Stimulated activated CD8-positive, alpha-beta memory T cell treated with anti-CD3 and anti-CD28 coated beads, Interleukin-4, amount 100 ng/mL, for 48 hours (primary cell): ENCODE measurements at regions not wholly inside any gene's neighbourhood (a gene's known extent, or its start where the extent isn't known, plus 50 kb on each side); places are given as distances from the start of the nearest gene placed in this dataset.
"Not testable (repeated sequence)": the region's sequence is repeated elsewhere in the genome, so short reads cannot be mapped to it uniquely, and the experiment has no call there.

ENCODE experiments used
- DNase-seq: peaks from one replicate; pipeline ENCODE4 v3.0.0-alpha.2; 2020

DNA sequence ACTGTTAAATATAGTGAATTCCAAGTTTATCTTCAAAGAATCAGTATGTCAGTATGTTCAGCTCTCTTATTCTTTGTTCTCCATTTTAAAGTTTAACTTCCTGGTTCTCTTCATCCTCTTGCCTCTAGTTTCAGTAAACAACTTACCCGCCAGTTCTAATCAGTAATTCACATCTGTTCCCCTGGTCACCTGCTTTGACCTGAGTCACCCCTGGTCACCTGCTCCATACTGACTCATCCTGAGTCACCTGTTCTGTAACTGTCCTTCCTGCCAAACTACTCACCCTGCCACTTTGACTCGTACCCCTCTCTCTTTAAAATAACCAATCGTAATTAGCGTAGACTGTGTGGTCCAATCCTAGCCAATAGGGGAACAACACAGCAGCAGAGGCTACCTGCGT is 992.7 kb upstream of the HS3ST1 start:
- no peak for DNase-seq

DNA sequence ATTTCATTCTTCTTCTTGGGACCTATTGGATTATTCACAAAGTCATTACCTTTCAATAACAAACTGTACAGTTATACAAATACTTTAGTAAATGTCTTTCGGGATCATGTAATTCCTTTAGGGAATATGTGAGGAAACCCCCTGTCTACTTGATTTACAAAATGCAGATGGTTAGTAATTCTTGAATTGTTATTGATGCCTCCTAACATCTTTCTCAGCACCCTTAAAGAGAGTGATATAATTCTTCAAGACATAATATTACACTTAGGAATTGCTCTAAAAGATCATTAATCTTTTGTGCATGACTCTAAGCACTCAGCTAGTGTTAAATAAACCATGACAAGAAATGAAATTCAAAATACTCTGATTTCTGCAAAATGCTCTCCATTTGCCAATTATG is 988.1 kb upstream of the HS3ST1 start:
- no peak for DNase-seq

DNA sequence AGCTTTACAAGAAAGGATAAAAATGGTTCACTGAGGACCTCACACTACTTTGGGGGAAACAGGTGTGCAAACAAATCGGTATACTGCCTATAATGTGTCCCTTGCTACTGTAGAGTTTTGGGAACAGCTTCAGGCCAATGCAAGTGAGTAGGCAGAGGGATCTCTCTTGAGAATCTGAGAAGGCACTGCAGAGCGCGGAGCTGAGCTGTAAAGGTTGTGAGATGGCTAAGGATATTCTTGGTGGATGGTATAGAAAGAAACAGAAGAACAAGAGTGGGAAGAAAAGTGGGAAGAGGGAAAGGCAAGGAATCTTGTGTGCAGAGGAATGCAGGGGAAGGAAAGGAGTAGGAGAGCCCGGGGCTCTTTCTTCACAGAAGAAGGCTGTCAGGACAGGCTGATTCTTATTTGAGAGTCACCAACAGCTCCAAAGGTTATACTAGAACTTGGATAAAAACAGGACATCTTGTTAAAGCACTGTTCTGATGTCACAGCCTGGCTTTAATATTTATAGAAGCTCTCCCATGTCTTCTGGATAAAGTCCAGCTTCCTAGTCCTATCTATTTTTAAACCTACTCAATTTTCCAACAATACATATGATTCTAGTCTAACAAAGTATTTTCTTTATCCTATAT is 985.6 kb upstream of the HS3ST1 start:
- DNase-seq = no peak

DNA sequence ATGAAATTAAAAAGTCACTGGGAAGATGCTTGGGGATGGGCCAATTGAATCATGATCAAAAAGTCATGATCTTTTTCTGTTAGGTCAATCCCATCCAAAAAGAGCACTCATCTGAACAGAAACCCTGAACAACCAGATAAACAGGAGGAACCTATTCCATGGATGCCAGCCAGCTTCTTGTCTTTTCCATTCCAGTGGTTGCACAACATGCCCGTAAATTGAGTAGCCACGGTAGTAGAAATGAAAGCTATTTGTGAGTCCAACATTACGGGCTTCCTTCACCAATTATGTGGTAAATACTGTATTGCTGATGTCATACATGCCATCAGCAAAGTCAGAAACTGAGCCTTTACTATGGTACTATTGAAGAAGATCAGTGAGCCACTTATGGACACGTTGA is 982.4 kb upstream of the HS3ST1 start:
- DNase-seq = no peak

DNA sequence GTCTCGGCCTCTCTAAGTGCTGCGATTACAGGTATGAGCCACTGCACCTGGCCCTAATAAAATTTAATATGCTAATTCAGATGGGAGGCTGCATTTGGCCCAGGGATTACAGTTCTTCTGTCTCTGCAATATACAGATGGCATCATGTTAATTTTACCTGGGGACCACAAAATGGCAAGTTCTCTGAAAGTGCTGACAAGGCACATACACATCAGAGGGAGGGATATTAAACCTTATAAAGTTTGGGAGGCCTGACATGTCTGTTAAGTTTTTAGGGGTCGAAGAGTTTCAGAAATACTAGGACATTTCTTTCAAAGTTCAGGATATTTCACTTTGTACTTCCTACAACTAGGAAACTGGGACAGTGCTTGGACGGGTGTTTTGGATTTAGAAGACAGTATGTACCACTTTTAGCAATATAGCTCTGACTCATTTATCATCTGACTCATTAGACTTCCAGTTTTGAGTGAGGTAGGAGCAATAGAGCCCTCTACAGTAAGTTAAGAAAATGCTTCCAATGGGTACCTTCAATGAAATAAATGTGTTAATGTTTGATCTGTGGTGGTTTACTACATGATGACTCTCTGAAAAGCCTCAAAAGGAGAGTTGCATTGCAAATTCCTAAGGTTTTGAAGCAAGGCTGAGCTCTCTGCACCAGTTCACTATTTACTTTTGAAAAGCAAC is 981.0 kb upstream of the HS3ST1 start:
- DNase-seq = no peak

DNA sequence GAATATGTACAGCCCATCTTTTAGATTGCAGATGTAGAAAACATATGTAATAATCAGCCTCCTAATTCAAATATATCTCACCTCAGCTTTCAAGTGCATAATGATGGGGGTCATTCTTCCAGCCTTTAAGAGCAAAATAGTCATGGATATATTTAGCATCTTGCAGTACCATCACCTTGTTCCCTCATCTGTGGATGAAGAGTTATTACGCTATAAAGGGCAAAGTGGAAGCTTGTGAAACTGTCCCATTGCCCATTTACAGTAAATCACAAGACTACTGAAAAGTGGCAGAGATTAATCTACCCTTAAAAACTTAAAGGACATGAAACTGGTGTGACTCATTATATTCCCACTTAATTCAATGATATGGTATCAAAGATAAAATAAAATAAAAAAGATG is 979.7 kb upstream of the HS3ST1 start:
- DNase-seq = no peak

DNA sequence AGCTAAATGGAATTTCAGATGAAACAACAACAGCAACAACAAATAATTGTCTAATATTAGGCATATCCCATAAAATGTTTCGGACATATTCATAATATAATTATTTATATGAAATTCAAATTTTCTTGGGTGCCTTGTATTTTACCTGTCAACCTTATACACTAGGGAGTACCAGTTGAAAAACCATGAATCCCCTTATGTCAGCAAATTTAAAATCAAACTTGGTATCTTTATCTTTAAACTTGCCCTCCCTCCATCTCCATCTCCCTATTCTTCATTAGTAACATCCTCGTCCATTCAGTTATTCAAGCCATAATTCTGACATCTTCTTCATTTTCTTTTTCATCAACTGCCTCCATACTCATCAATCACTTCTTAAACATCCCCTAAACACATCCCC is 974.5 kb upstream of the HS3ST1 start:
- no peak for DNase-seq

DNA sequence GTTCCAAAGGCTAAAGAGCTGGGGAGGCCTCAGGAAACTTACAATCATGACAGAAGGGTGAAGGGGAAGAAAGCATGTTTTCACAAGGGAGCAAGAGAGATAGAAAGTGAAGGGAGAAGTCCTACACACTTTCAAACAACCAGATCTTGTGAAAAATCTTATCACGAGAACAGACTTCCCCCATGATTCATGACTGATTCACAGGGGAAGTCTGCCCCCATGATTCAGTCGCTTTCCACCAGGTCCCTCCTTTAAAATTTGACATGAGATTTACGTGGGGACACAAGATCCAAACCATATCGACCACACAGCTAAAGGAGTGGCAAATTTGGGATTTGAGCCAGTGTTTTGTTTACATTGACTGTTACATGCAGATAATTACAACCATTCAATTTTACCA is 971.1 kb upstream of the HS3ST1 start:
- no peak for DNase-seq

DNA sequence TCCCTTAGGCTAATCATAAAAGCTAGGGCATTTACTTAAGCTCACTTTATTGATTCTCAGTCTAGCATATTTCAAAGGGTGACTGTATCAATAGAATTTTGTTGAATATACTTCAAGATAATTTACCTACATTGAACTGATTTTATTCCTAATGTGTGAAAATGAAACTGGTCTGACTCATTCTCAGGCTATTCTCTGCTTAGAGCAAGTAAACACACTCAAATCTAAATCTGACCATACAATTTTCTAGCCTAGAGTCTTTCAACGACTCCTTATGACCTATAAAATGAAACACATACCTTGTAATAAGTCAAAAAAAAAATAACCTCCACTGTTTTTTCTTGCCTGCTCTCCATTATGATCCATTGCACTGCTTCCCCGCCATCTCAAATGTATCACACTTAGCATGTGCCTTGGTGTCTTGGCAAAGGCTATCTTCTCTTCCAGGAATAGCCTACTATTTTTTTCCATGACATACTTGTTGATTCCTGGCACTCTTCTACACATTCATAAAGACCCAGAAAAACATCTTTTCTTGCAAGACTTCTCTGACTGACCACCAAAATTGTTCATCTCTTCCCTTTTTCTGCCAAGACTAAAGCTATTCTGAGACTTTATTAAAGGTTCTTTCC is 965.1 kb upstream of the HS3ST1 start:
- no peak for DNase-seq

DNA sequence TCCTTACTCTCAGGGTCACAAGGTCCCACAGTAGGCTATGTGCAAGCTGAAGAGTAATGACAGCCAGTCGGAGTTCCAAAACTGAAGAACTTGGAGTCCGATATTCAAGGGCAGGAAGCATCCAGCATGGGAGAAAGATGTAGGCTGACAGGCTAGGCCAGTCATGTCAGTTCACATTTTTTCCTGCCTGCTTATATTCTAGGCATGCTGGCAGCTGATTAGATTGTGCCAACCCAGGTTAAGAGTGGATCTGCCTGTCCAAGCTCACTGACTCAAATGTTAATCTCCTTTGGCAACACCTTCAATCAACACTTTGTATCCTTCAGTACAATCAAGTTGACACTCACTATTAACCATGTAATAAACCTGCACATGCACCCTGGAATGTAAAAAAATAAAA is 960.9 kb upstream of the HS3ST1 start:
- DNase-seq = no peak

DNA sequence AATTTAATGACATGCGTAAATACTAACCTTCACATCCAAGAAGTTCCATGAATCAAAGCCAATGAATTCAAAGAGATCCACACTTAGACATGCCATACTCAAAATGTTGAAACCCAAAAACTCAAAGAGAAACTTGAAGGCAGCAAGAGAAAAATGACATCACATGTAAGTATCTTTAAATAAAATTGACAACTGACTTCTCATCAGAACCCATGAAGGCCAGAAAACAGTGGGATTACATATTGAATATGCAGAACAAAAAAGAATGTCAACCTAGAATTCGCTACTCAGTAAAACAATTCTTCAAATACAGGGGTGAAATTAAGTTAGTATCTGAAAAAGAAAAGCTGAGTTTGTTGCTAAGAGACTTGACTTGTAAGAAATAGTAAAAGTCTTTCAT is 953.9 kb upstream of the HS3ST1 start:
- DNase-seq = no peak

DNA sequence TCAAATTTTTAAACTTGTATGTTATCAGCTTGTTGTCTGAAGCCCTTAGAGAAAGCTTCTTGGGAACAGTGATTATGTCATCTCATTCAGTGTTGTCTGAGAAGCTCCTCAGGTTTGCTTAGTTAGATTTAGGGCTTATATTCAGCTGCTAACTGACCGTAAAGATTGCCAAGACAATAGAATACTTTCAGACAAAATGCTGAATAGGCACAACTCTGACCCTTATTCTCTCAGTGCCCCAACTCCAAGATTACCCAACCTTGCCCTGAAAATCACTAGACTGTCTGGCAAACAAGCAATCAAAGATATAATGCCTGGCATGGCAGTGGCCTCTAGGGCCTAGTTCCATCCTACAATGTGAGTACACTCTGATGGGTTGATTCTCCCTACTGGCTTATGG is 950.5 kb upstream of the HS3ST1 start:
- DNase-seq = no peak

DNA sequence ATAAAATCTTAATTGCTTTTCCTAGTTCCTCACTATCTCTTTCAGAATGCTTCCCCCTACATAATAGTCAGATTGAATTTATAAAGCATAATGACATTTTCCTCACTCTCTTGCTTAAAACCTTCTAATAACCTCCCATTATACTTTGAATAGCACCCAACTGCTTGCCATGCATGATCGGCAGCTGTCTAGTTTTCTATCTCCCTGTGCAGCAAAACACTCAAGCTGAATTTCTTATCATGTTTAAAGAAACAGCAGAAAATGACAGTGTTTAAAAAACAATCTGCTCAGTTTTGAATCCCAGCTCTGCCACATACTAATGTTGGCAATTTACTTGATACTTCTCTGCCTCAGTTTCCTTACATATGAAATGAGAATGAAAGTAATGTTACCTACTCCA is 947.1 kb upstream of the HS3ST1 start:
- DNase-seq = no peak

DNA sequence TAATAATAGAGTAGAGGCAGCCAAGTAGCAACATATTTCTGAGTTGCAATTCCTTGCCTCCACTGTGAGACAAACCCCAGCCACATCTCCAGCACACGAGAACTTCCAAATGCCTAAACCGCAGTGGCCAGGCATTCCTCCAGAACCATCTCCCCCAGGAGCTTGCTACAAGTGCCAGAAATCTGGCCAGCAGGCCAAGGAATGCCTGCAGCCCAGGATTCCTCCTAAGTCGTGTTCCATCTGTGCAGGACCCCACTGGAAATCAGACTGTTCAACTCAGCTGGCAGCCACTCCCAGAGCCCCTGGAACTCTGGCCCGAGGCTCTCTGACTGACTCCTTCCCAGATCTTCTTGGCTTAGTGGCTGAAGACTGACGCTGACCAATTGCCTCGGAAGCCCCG is 937.2 kb upstream of the HS3ST1 start:
- not testable (repeated sequence) for DNase-seq

DNA sequence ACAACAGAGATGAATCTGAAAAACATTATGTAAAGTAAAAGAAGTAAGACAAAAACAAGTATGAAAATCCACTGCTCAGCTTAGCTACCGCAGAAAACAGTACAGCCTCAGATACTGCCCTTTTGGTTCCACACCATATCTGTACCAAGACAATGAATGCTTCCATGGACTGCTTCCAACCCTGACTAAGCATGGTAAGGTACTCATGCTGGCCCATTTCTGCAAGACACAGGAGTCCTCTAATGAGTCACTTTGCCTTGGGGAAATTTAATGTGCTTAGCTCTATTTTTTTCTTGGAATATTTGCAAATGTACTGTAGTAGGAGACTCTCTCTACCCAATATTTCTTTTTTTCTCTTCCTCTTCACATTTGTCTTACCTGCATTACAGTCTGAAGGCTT is 931.7 kb upstream of the HS3ST1 start:
- no peak for DNase-seq

DNA sequence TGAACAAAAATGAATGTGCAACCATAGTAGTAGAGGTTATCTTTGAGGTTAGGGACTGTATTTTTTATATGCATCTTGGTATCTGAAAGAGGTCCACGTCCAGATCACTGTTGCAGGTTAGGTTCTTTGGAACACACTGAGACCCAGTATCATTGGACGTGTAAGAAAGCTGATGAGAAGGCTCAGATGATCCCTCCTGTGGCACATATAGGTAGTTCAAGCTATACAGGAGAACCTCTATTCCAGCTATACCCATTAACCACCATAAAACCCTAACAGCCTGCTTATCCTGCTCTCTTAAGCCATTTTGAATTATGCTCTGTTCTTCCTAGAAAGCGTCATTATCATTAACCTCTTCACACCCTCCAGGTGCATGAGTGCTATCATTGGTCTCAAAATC is 930.7 kb upstream of the HS3ST1 start:
- DNase-seq = no peak

DNA sequence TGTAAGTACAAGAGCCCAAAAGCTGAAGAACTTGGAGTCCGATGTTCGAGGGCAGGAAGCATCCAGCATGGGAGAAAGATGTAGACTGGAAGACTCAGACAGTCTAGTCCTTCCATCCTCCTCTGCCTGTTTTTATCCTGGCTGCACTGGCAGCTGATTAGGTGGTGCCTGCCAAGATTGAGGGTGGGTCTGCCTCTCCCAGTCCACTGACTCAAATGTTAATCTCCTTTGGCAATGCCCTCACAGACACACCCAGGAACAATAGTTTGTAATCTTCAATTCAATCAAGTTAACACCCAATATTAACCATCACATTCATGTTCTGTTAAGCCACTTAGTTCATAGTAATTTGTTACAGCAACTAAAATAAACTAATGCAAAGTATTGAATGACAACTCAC is 904.4 kb upstream of the HS3ST1 start:
- not testable (repeated sequence) for DNase-seq

DNA sequence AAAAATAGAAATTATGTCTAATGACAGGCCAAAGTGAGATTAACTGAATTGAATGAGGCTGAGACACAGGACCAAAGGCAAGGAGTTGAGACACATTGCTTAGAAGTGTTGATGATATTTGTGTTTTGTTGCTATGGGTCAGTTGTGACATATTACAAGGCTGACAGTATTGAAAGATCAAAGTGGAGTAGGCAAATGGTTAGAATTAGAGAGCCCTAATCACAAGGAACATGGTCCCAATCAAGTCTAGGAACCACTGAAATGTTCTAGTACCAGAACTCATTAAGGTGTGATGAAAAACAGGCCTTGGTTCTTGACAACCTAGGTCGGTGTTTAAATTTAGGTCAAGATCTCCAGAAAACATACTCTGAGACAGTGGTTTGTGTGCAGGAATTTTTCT is 896.3 kb upstream of the HS3ST1 start:
- DNase-seq = no peak

DNA sequence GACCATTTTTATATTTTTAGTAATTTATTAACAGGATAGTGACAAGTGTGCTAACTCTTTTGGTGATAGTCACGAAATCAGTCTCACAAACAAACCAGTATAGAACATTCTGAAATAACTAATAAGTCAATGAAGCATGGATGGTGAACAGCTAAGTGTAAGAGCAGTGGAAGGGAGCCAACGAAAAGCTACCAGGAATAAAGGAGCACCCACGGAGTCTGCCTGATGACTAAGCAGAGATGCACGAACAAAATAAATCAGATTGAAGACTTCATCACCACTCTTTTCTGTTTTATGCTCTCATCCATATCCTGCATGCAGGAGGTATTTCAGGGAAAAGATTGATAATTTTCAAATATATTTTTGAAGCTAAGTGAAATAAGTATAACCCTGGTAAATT is 891.1 kb upstream of the HS3ST1 start:
- DNase-seq = no peak

DNA sequence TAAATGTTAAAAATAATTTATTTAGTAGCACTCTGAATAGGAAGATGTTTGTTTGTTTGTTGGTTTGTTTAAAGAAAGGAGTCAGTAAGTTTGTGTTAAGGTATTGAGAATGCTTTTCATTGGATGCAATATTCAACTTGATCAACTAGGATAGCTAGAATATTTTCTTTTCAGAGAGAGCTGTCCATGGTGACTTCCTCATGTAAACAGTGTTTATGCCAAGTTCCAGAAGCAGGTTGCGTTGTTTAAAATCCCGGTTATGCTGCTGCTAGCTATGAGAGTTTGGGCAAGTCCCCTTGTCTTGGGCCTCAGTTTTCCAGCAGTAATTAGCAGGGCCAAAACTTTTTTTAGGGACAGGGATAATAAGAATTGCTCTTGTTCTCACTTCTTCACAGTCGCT is 876.2 kb upstream of the HS3ST1 start:
- no peak for DNase-seq

DNA sequence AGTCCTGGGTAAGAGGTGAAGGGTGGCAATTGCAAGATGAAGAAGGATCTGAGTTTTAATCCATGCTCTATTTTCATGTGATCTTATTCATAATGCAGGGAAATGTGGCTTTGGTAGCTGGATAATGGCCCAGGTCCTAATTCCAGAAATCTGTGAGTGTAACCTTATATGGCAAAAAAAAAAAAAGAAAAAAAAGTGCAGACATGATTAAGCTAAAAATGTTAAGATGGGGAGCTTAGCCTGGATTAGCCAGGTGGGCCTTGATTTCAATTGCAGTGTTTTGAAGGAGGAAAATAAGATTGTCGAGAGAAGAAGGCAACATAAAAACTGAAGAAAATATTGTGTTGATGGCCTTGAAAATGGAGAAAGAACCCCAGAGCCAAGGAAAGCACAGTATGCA is 867.7 kb upstream of the HS3ST1 start:
- no peak for DNase-seq

DNA sequence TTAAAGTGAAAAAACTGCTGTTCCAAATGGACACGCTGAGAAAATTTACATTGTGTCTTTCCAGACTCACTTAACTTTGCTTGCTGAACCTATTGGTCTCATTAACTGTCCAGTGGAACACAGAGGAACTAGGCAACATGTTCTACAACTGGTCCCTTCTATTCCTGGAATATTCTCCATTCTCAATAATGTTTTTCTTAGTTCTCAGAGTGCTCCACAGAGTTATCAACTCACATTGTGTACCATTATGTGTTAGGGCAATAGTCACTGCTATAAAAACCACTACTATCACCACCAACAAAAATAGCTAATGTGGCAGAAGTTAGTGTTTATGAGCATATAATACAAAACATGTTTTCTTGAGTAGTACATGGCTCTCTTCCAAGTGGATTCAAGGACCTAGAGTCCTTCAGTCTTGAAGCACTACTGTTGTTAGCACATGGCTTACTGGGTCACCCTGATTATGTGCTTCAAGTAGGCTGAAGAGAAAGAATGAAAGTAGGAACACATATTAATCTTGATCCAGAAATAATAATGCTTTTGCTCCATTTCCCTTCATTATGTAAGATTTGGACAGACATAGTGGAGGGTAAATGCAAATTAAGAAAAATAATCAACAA is 865.3 kb upstream of the HS3ST1 start:
- DNase-seq = no peak

DNA sequence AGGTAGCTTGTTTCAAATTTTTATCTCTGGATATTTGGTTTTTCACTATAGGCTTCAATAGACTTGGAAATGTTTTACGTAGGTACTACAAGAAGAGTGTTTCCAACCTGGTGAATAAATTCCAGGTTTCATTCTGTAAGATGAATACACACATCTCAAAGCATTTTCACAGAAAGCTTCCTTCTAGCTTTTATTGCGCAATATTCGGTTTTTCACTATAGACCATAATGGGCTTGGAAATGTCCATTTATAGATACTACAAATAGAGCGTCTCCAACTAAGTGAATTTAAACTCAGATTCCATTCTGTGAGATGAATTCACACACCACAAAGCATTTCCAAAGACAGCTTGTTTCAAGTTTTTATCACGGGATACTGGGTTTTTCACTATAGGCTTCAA is 857.7 kb upstream of the HS3ST1 start:
- DNase-seq = no peak

DNA sequence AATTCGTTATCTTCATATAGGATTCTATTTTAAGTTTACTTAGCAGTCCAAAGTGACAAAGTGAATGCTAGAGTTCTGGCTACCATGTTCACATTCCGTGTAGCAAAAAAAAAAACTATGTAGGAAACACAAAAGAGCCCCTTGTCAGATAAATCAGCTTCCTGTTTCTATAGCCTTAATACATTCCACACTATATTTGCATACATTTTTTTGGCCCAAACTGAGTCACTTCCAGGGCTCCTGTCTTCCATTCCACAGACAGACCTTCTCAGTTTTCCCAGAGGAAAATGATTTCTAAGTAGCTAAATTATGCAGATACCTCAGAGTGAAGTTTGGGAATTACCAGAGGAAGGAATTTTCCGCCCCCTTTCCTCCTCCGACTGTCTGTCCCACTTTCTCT is 841.9 kb upstream of the HS3ST1 start:
- no peak for DNase-seq
